ENCODE measurements at regions not wholly inside any gene's neighbourhood (a gene's known extent, or its start where the extent isn't known, plus 50 kb on each side); places are given as distances from the start of the nearest gene placed in this dataset.
A peak's percentile ranks its signal among the peaks of the same experiment; 100 is the strongest.
"Not testable (repeated sequence)": the region's sequence is repeated elsewhere in the genome, so short reads cannot be mapped to it uniquely, and the experiment has no call there.

GRCh38 chr17:49898366-49899190 lies 50.7 kb upstream of the TAC4 start:
- DNase-seq (ENCODE audit: low spot score), result no peak

DNA sequence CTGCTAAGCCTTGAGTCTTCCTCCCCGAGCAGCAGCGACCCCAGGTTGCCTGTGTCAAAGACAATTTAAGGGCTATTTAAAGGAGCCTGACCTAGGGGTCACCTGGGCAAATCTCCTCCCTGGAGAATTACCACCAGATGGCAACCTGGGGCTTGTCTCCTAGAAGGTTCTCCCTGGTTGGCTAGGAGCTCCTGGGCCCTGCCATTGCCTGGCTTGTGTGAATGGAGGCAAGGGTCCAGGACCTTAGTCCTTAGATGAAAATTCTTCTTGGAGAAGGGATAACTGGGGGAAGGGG lies 51.3 kb upstream of the TAC4 start:
- DNase-seq (ENCODE audit: low spot score), result no peak

GRCh38 chr17:49899588-49899987 lies 51.7 kb upstream of the TAC4 start:
- DNase-seq (ENCODE audit: low spot score), result no peak

- DNase-seq (ENCODE audit: low spot score), result not testable (repeated sequence)
These were observed 52.9 kb upstream of the TAC4 start for GRCh38 chr17:49900801-49901200.

GRCh38 chr17:49901460-49902331 lies 53.8 kb upstream of the TAC4 start:
- no peak for DNase-seq (ENCODE audit: low spot score)

DNA sequence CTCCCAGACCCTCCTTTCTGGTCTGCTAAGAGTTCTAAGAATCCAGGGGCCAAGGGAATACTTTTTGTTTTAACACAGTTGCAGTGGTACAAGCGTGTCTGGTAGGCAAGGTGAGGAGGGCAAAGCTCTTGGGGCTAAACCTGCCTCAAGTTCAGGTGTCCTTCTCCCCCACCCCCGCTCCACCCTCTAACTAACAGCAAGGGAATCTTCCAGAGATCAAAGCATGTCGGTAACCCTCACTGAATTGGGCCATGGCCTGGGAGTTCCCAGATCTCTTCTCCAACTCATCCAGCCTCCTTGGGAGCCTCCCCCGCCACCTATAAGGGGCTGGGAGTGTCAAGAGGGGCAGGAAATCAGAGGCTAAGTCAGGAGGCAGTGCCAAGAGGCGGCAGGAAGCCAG lies 55.7 kb upstream of the TAC4 start:
- DNase-seq (ENCODE audit: low spot score), result no peak

DNA sequence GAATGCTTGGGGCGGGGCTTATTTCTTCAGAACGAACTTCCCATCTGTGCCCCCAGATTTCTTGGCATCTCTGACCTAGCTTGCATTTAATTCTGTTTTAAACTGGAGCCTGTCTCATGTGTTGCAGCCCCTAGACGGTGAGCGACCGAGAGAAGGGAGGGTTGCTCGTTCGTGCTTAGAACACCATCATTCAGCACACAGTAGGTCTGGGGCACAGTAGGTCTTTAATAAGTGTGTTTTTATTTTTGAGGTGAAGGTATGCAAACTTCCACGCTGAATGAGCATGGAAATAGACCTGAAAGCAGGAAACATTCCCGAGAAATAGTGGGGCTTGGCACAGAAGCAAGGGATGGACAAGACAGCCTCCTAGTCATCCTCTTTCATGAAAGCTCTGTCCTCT lies 57.0 kb upstream of the TAC4 start:
- DNase-seq (ENCODE audit: low spot score), result no peak

DNA sequence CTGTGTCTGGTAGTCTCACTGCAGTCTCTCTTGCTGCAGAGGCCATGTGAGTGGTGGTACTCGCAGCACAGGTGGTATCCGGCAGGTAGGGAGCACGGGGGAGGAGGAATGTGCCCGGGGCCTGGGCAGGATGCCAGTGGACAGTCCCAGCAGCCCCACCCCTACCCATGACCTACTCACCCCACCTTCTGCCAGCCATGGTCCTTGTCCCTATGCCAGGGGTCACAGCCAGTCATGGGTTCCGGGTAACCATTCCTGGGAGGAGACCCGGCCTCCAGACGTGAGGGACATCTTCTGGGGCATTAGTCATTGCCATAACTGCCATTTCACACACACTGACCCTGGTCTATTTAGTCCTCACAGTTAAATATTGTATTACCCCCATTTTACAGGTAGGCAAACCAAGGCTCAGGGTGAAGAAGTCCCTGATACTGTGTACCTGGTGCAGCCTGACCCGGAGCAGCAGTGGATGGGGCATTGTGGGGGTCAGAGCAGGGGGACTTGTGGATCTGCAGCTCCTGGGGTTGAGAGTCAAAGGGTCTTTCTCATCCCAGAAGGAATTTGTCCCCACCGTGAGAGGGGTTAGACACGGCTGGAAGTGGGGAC lies 58.8 kb upstream of the TAC4 start:
- DNase-seq (ENCODE audit: low spot score), result no peak

DNA sequence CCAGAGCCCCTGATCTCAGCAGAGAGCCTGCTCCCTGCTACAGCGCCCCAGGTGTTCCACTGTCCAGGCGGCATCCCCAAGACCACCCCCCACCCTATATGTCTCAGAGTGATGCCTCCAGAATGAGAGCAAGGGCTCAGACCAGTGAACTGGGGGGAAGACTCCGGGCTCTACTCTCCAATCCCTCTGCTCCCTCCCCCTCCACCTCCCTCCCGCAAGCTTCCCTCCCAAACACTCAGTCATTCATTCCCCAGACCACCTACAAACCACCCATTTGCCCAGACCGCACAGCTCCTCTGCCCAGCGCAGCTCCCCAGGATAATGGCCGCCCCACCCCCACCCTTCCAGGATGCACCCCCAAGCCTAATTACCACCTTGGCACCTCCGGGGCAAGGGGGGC lies 59.4 kb upstream of the TAC4 start:
- DNase-seq (ENCODE audit: low spot score), result no peak

- DNase-seq (ENCODE audit: low spot score), result no peak
These were observed 59.9 kb upstream of the DLX4 start for GRCh38 chr17:49908782-49909714.

- peak; percentile 12 for DNase-seq (ENCODE audit: low spot score)
These were observed 58.7 kb upstream of the DLX4 start for GRCh38 chr17:49910094-49910857.

GRCh38 chr17:49910858-49911204 lies 58.2 kb upstream of the DLX4 start:
- no peak for DNase-seq (ENCODE audit: low spot score)

GRCh38 chr17:49911719-49912118 lies 57.3 kb upstream of the DLX4 start:
- DNase-seq (ENCODE audit: low spot score), result no peak

- peak; percentile 43 for DNase-seq (ENCODE audit: low spot score)
These were observed 55.5 kb upstream of the DLX4 start for GRCh38 chr17:49913226-49914095.

- no peak for DNase-seq (ENCODE audit: low spot score)
These were observed 54.9 kb upstream of the DLX4 start for GRCh38 chr17:49914096-49914490.

DNA sequence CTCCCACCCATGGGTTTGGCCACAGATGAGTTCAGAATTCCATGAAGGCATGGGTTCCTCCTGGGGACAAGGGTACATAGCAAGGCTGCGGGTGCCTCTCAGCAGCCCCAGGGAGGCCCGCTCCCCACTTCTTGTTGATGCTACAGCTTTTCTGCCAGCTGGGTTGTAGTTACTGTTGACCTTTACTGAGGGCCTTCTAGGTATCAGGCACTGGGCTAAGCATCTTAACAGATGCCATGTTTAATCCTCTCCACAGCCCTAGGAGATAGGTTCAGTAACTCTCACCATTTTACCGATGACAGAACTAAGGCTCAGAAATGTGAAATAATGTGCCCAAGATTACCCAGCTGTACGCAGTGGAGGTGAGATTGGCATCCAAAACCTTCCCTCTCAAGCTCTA lies 54.3 kb upstream of the DLX4 start:
- no peak for DNase-seq (ENCODE audit: low spot score)

GRCh38 chr17:49915260-49915659 lies 53.7 kb upstream of the DLX4 start:
- no peak for DNase-seq (ENCODE audit: low spot score)

DNA sequence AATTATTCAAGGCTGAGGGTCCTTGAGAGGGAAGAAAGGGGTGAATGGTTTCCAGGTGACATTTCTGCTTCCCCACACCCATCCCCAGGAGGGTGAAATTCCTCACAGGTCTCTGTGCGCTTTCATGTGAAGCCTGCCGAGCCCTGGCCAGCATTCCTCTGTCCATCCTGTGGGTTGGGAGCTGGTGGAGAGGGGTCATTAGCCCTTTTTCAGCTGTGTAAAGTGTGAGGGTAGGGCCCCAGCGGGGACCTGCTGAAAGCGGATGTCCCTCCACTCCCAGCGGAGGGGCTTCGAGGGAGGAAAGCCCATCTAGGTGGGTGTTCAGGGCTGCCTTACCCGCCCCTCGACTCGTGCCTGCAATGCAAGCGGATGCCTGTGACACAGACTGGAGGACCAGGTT lies 53.3 kb upstream of the DLX4 start:
- DNase-seq (ENCODE audit: low spot score), result no peak

- DNase-seq (ENCODE audit: low spot score), result no peak
These were observed 52.0 kb upstream of the DLX4 start for GRCh38 chr17:49916854-49917515.

DNA sequence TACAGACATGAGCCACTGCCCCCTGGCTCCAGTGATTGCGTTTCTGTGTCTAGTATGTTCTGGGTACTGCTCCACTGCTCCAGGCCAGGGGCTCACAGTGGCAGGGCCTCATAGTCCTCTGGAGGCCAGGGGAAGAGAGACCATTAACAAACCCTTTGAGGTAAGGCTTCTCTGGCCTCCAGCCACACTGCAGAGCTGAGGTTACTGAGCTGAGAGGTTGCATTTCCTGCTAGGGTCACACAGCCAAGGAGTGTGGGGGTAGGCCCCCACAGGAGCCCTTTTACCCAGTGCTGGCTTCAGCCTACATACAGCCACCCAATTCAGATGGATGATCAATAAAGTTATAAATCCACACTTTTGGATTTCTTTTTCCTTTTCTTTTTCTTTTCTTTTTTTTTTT lies 50.4 kb upstream of the DLX4 start:
- no peak for DNase-seq (ENCODE audit: low spot score)
